Neural cell (in vitro differentiated cells): ENCODE measurements at regions not wholly inside any gene's neighbourhood (a gene's known extent, or its start where the extent isn't known, plus 50 kb on each side); places are given as distances from the start of the nearest gene placed in this dataset.

ENCODE experiments used
- H2AFZ ChIP-seq: fragments of 200-600, 300-800 bp; sonication (generic), shearing (Covaris generic); 2 replicates; pipeline ENCODE4 v1.6.0; 2014; ENCODE audit warnings: low read depth, mild to moderate bottlenecking, antibody characterized with exemption, low read length, moderate library complexity
- H3F3A ChIP-seq: fragments of 200-600 bp; shearing (Covaris generic); 2 replicates; pipeline ENCODE4 v1.6.1; 2016; ENCODE audit warnings: mild to moderate bottlenecking, moderate library complexity, mixed read lengths, antibody characterized with exemption, low read length; ENCODE audit not compliant: insufficient read depth, poor library complexity, severe bottlenecking
- H3K27ac ChIP-seq: fragments of 200-600, 300-800 bp; sonication (generic), shearing (Covaris generic); 2 replicates; pipeline ENCODE4 v1.5.1; 2014; ENCODE audit warnings: mild to moderate bottlenecking, low read length, moderate library complexity
- H3K27me3 ChIP-seq: fragments of 300-800, 200-600 bp; sonication (generic), shearing (Covaris generic); 2 replicates; pipeline ENCODE4 v1.6.0; 2014; ENCODE audit warnings: mild to moderate bottlenecking, low read depth, low read length, moderate library complexity; ENCODE audit not compliant: insufficient read depth
- H3K36me3 ChIP-seq: fragments of 300-800, 200-600 bp; sonication (generic), shearing (Covaris generic); 2 replicates; pipeline ENCODE4 v1.5.1; 2014; ENCODE audit warnings: mild to moderate bottlenecking, antibody characterized with exemption, low read length, moderate library complexity; ENCODE audit not compliant: insufficient read depth
- H3K4me2 ChIP-seq: fragments of 300-800, 200-600 bp; sonication (generic), shearing (Covaris generic); 2 replicates; pipeline ENCODE4 v1.6.0; 2014; ENCODE audit warnings: mild to moderate bottlenecking, low read length
- H3K4me3 ChIP-seq: fragments of 300-800, 200-600 bp; sonication (generic), shearing (Covaris generic); 2 replicates; pipeline ENCODE4 v1.5.1; 2014; ENCODE audit warnings: mild to moderate bottlenecking, low read length, moderate library complexity
- H3K79me2 ChIP-seq: fragments of 200-600 bp; shearing (Covaris generic); replicated peaks from 2 replicates; pipeline ENCODE4 v1.6.0; 2014; ENCODE audit warnings: mild to moderate bottlenecking, low read length, moderate library complexity; ENCODE audit not compliant: insufficient read depth
- H3K9ac ChIP-seq: fragments of 300-800, 200-600 bp; sonication (generic), shearing (Covaris generic); 2 replicates; pipeline ENCODE4 v1.6.1; 2016; ENCODE audit warnings: mild to moderate bottlenecking, low read length, mixed read lengths
- H3K9me2 ChIP-seq: fragments of 200-600 bp; shearing (Covaris generic); 2 replicates; pipeline ENCODE4 v1.6.1; 2016; ENCODE audit warnings: mild to moderate bottlenecking, low read length, mixed read lengths; ENCODE audit not compliant: insufficient read depth
- H3K9me3 ChIP-seq: fragments of 200-600, 300-800 bp; sonication (generic), shearing (Covaris generic); 2 replicates; pipeline ENCODE4 v1.6.1; 2016; ENCODE audit warnings: mild to moderate bottlenecking, mixed run types, low read length, moderate library complexity, mixed read lengths
- H4K20me1 ChIP-seq: fragments of 200-600 bp; shearing (Covaris generic); 2 replicates; pipeline ENCODE4 v1.6.1; 2016; ENCODE audit warnings: mild to moderate bottlenecking, mixed run types; ENCODE audit not compliant: insufficient read depth
- CTCF ChIP-seq: fragments of 450-650 bp; IDR thresholded peaks from 2 replicates; pipeline ENCODE4 v1.5.1; 2014; ENCODE audit warnings: antibody characterized with exemption, mild to moderate bottlenecking, moderate library complexity; ENCODE audit not compliant: poor library complexity, severe bottlenecking
- EP300 ChIP-seq: fragments of 450-650 bp; conservative IDR thresholded peaks from 2 replicates; pipeline ENCODE4 v1.6.1; 2014; ENCODE audit warnings: antibody characterized with exemption, mild to moderate bottlenecking, moderate library complexity; ENCODE audit not compliant: poor library complexity, severe bottlenecking
- EZH2 ChIP-seq: fragments of 200-600, 300-800 bp; shearing (Covaris generic), sonication (generic); IDR thresholded peaks from 2 replicates; pipeline ENCODE4 v1.6.1; 2014; ENCODE audit warnings: antibody characterized with exemption, low read length, borderline replicate concordance, mild to moderate bottlenecking; ENCODE audit not compliant: insufficient read depth, poor library complexity, severe bottlenecking
- MXI1 ChIP-seq: fragments of 450-650 bp; conservative IDR thresholded peaks from 2 replicates; pipeline ENCODE4 v1.6.1; 2014; ENCODE audit warnings: antibody characterized with exemption, mild to moderate bottlenecking; ENCODE audit not compliant: poor library complexity, severe bottlenecking
- POLR2AphosphoS5 ChIP-seq: IDR thresholded peaks from 2 replicates; pipeline ENCODE4 v1.6.1; 2012
- RAD21 ChIP-seq: fragments of 450-650 bp; conservative IDR thresholded peaks from 2 replicates; pipeline ENCODE4 v1.6.1; 2014; ENCODE audit warnings: antibody characterized with exemption, mild to moderate bottlenecking, moderate library complexity
- REST ChIP-seq: IDR thresholded peaks from 2 replicates; pipeline ENCODE4 v1.6.1; 2012; ENCODE audit warnings: borderline replicate concordance
- SMC3 ChIP-seq: fragments of 450-650 bp; conservative IDR thresholded peaks from 2 replicates; pipeline ENCODE4 v1.6.1; 2014; ENCODE audit warnings: antibody characterized with exemption, mild to moderate bottlenecking, moderate library complexity; ENCODE audit not compliant: poor library complexity
- TAF1 ChIP-seq: IDR thresholded peaks from 2 replicates; pipeline ENCODE4 v1.6.1; 2012; ENCODE audit warnings: low read depth

GRCh38 chr3:101138817-101139216 is 145.6 kb upstream of the ABI3BP start:
- H4K20me1 ChIP-seq: no peaks in the 10 kb centered on the region
- no peaks in the 10 kb centered on the region for H3K79me2 ChIP-seq
- no peaks in the 10 kb centered on the region for H3K9me3 ChIP-seq
- no peaks in the 10 kb centered on the region for H3K9me2 ChIP-seq
- no peaks in the 10 kb centered on the region for H3K36me3 ChIP-seq
- no peak overlapping the region for H3K9ac ChIP-seq
- H3F3A ChIP-seq: no peaks in the 10 kb centered on the region
- no peak overlapping the region for H3K4me3 ChIP-seq
- no peak overlapping the region for H3K27ac ChIP-seq
- H3K4me2 ChIP-seq: no peak overlapping the region
- no peaks in the 10 kb centered on the region for H3K27me3 ChIP-seq
- no peak overlapping the region for H2AFZ ChIP-seq
- TF ChIP-seq TAF1 (no peak), POLR2AphosphoS5 (no peak), MXI1 (no peak), CTCF (no peak), EZH2 (no peak), REST (no peak), RAD21 (no peak), EP300 (no peak)

- no peak for TF ChIP-seq POLR2AphosphoS5
- TF ChIP-seq TAF1: no peak
- no peak for TF ChIP-seq REST
- TF ChIP-seq SMC3: no peak
- TF ChIP-seq RAD21: no peak
- no peak for TF ChIP-seq MXI1
- TF ChIP-seq EZH2: no peak
- TF ChIP-seq EP300: no peak
- TF ChIP-seq CTCF: no peak
- no peaks in the 10 kb centered on the region for H3K36me3 ChIP-seq
- no peak overlapping the region for H3K4me2 ChIP-seq
- H3K9me2 ChIP-seq: no peaks in the 10 kb centered on the region
- H3K27ac ChIP-seq: no peak overlapping the region
- H3K9ac ChIP-seq: no peak overlapping the region
- H3K4me3 ChIP-seq: no peak overlapping the region
- H3K79me2 ChIP-seq: no peaks in the 10 kb centered on the region
- no peak overlapping the region for H2AFZ ChIP-seq
- H3K9me3 ChIP-seq: no peaks in the 10 kb centered on the region
- no peaks in the 10 kb centered on the region for H3K27me3 ChIP-seq
- no peaks in the 10 kb centered on the region for H4K20me1 ChIP-seq
- H3F3A ChIP-seq: no peaks in the 10 kb centered on the region
Measured at GRCh38 chr3:101134331-101134730, 141.1 kb upstream of the ABI3BP start.
